ENCODE measurements at regions not wholly inside any gene's neighbourhood (a gene's known extent, or its start where the extent isn't known, plus 50 kb on each side); places are given as distances from the start of the nearest gene placed in this dataset.

- no peaks in the 10 kb centered on the region for H3K9me3 ChIP-seq
- TF ChIP-seq EP300 (IDR thresholded peaks at IDR 0.05) (no peak), CTCF (IDR thresholded peaks at IDR 0.05) (no peak), POLR2A (IDR thresholded peaks at IDR 0.05) (no peak)
- intact Hi-C loops (cut with DNase I), result no loop called here
- H3K27me3 ChIP-seq, result no peaks in the 10 kb centered on the region
- H3K4me3 ChIP-seq, result no peak overlapping the region
- H3K4me1 ChIP-seq (ENCODE audit: insufficient read depth), result no peaks in the 10 kb centered on the region
- DNase-seq, result no peak
- H3K27ac ChIP-seq, result no peak overlapping the region
- H3K36me3 ChIP-seq, result no peaks in the 10 kb centered on the region
Observed at GRCh38 chr11:38160433-38160832, 1562.4 kb upstream of the RAG2 start.

GRCh38 chr11:38159038-38159437, 1561.0 kb upstream of the RAG2 start:
- no peaks in the 10 kb centered on the region for H3K4me1 ChIP-seq (ENCODE audit: insufficient read depth)
- no peaks in the 10 kb centered on the region for H3K9me3 ChIP-seq
- no peaks in the 10 kb centered on the region for H3K27me3 ChIP-seq
- H3K27ac ChIP-seq, result no peak overlapping the region
- no peak overlapping the region for H3K4me3 ChIP-seq
- no peak for TF ChIP-seq EP300 (IDR thresholded peaks at IDR 0.05)
- TF ChIP-seq CTCF (IDR thresholded peaks at IDR 0.05), result no peak
- TF ChIP-seq POLR2A (IDR thresholded peaks at IDR 0.05), result no peak
- intact Hi-C loops (cut with DNase I), result no loop called here
- 91 to 97% (median 93%) methylated on average over 2 of the region's 2 CpGs for WGBS, 3 donors
- DNase-seq, result no peak
- H3K36me3 ChIP-seq, result no peaks in the 10 kb centered on the region

- TF ChIP-seq EP300 (IDR thresholded peaks at IDR 0.05), result no peak
- no peak for TF ChIP-seq POLR2A (IDR thresholded peaks at IDR 0.05)
- TF ChIP-seq CTCF (IDR thresholded peaks at IDR 0.05), result no peak
- H3K27me3 ChIP-seq, result no peaks in the 10 kb centered on the region
- intact Hi-C loops (cut with DNase I), result no loop called here
- no peaks in the 10 kb centered on the region for H3K9me3 ChIP-seq
- no peaks in the 10 kb centered on the region for H3K36me3 ChIP-seq
- DNase-seq, result no peak
- 89 to 94% (median 90%) methylated on average over 5 of the region's 5 CpGs for WGBS, 3 donors
- H3K4me1 ChIP-seq (ENCODE audit: insufficient read depth), result no peaks in the 10 kb centered on the region
- no peak overlapping the region for H3K4me3 ChIP-seq
- no peak overlapping the region for H3K27ac ChIP-seq
Observed at GRCh38 chr11:38156495-38157146, 1558.6 kb upstream of the RAG2 start.

- Histone ChIP-seq H3K4me3 (no peak overlapping the region), H3K36me3 (no peaks in the 10 kb centered on the region), H3K9me3 (no peaks in the 10 kb centered on the region), H3K27me3 (no peaks in the 10 kb centered on the region), H3K27ac (no peak overlapping the region), H3K4me1 (ENCODE audit: insufficient read depth) (no peaks in the 10 kb centered on the region)
- WGBS, 3 donors, result 85 to 94% (median 93%) methylated on average over 1 of the region's 1 CpG
- no peak for TF ChIP-seq POLR2A (IDR thresholded peaks at IDR 0.05)
- TF ChIP-seq CTCF (IDR thresholded peaks at IDR 0.05), result no peak
- no peak for TF ChIP-seq EP300 (IDR thresholded peaks at IDR 0.05)
- DNase-seq, result no peak
- intact Hi-C loops (cut with DNase I), result no loop called here
Observed at GRCh38 chr11:38155856-38156255, 1557.8 kb upstream of the RAG2 start.

All from ovary (tissue), 7 donors.